H1 (cell line): ENCODE measurements at regions not wholly inside any gene's neighbourhood (a gene's known extent, or its start where the extent isn't known, plus 50 kb on each side); places are given as distances from the start of the nearest gene placed in this dataset.

Experiments
- CTCF ChIA-PET: fragments of 300-600 bp; sonication (Branson Sonifier 250); formaldehyde crosslinking; loops from one replicate; lab custom pipeline; 2021; ENCODE audit not compliant: partially characterized antibody; lab: Charles Lee
- POLR2A ChIA-PET: fragments of 300-600 bp; sonication (Branson Sonifier 250); formaldehyde crosslinking; loops from one replicate; lab custom pipeline; 2021; ENCODE audit warnings: inconsistent platforms; ENCODE audit not compliant: partially characterized antibody; lab: Charles Lee
- DNase-seq, 2 experiments: peaks; one replicate each; pipeline versions ENCODE4 v3.0.0 to v3.0.0-alpha.2; 2010 to 2022; ENCODE audit warnings: low spot score in 2 of 2, low read depth in 1 of 2, mixed read lengths in 1 of 2
- FAIRE-seq: peaks from 2 replicates; lab custom pipeline; 2011; peaks lifted over from hg19 to GRCh38; lab: Jason Lieb, UNC
- H2AFZ ChIP-seq: 2 replicates; pipeline ENCODE4 v1.8.1; 2012; ENCODE audit warnings: low read length, inconsistent platforms
- H2AK5ac ChIP-seq: 2 replicates; pipeline ENCODE4 v1.6.1; 2013; ENCODE audit warnings: low read depth, low read length
- H2BK120ac ChIP-seq: replicated peaks from 2 replicates; pipeline ENCODE3; 2013; ENCODE audit warnings: low read depth, low read length, inconsistent platforms
- H2BK12ac ChIP-seq: 2 replicates; pipeline ENCODE4 v1.6.1; 2013; ENCODE audit warnings: low read depth, low read length
- H2BK15ac ChIP-seq: 2 replicates; pipeline ENCODE4 v1.6.1; 2013; ENCODE audit warnings: low read length
- H2BK20ac ChIP-seq: 2 replicates; pipeline ENCODE4 v1.6.1; 2013; ENCODE audit warnings: low read length
- H2BK5ac ChIP-seq: 2 replicates; pipeline ENCODE4 v1.6.1; 2013; ENCODE audit warnings: low read depth, low read length
- H3K14ac ChIP-seq: 2 replicates; pipeline ENCODE4 v1.6.1; 2013; ENCODE audit warnings: inconsistent platforms; ENCODE audit not compliant: insufficient read length
- H3K18ac ChIP-seq: 2 replicates; pipeline ENCODE4 v1.6.1; 2013; ENCODE audit warnings: low read length; ENCODE audit errors: extremely low read depth
- H3K23ac ChIP-seq: 2 replicates; pipeline ENCODE4 v1.6.1; 2013; ENCODE audit warnings: inconsistent platforms; ENCODE audit not compliant: insufficient read length
- H3K23me2 ChIP-seq: 2 replicates; pipeline ENCODE4 v1.6.1; 2013; ENCODE audit warnings: low read depth, low read length
- H3K27ac ChIP-seq: 2 replicates; pipeline ENCODE4 v1.6.1; 2011; ENCODE audit warnings: low read depth, low read length, inconsistent platforms
- H3K27me3 ChIP-seq, 4 experiments: replicated peaks in 1 of 4; 1 replicate in 1 of 4; 2 replicates in 3 of 4; pipeline versions ENCODE4 v1.6.1 to v1.8.1; 2011 to 2013; ENCODE audit warnings: low read length in 3 of 4, mild to moderate bottlenecking in 3 of 4, inconsistent platforms in 2 of 4, mixed read lengths in 2 of 4, moderate library complexity in 1 of 4; ENCODE audit not compliant: control insufficient read depth in 3 of 4, insufficient read depth in 3 of 4; ENCODE audit errors: extremely low read depth in 1 of 4
- H3K36me3 ChIP-seq, 4 experiments: 2 replicates each; pipeline versions ENCODE4 v1.6.1 to v1.8.1; 2011 to 2013; ENCODE audit warnings: mild to moderate bottlenecking in 4 of 4, low read length in 3 of 4, moderate library complexity in 2 of 4, control low read depth in 1 of 4, inconsistent platforms in 1 of 4; ENCODE audit not compliant: insufficient read depth in 4 of 4, control insufficient read depth in 2 of 4
- H3K4ac ChIP-seq: replicated peaks from 2 replicates; pipeline ENCODE3; 2013; ENCODE audit warnings: low read length, low read depth, mixed read lengths, inconsistent platforms; ENCODE audit not compliant: insufficient read length
- H3K4me1 ChIP-seq, 4 experiments: replicated peaks in 1 of 4; 1 replicate in 1 of 4; 2 replicates in 3 of 4; pipeline versions ENCODE4 v1.6.1 to v1.8.1; 2011 to 2013; ENCODE audit warnings: low read length in 3 of 4, inconsistent platforms in 2 of 4, mixed read lengths in 1 of 4; ENCODE audit not compliant: insufficient read depth in 4 of 4, control insufficient read depth in 3 of 4
- H3K4me2 ChIP-seq, 2 experiments: 2 replicates each; pipeline versions ENCODE4 v1.6.1 to v1.8.1; 2011 to 2013; ENCODE audit warnings: low read depth in 2 of 2, low read length in 2 of 2, control low read depth in 1 of 2, inconsistent platforms in 1 of 2, mild to moderate bottlenecking in 1 of 2; ENCODE audit not compliant: insufficient read depth in 1 of 2
- H3K4me3 ChIP-seq, 4 experiments: fragments of 200-600, 300-600 bp in 1 of 4; sonication (generic), shearing (Covaris generic), sonication (Bioruptor Twin) in 1 of 4; 2 replicates each; pipeline versions ENCODE4 v1.5.1 to v1.8.1; 2011 to 2016; ENCODE audit warnings: low read length in 4 of 4, low read depth in 3 of 4, control low read depth in 2 of 4, inconsistent platforms in 2 of 4, mild to moderate bottlenecking in 2 of 4, mixed read lengths in 1 of 4, moderate library complexity in 1 of 4; ENCODE audit not compliant: insufficient read depth in 2 of 4; ENCODE audit errors: extremely low read depth in 1 of 4
- H3K56ac ChIP-seq: replicated peaks from 2 replicates; pipeline ENCODE3; 2013; ENCODE audit warnings: low read depth, mild to moderate bottlenecking, mixed read lengths, low read length, inconsistent platforms; ENCODE audit not compliant: insufficient read length
- H3K79me1 ChIP-seq: 2 replicates; pipeline ENCODE4 v1.6.1; 2013; ENCODE audit warnings: low read depth, low read length, control low read depth
- H3K79me2 ChIP-seq, 2 experiments: 2 replicates each; pipeline versions ENCODE4 v1.6.1 to v1.8.1; 2012 to 2013; ENCODE audit warnings: low read length in 2 of 2, mild to moderate bottlenecking in 2 of 2, inconsistent platforms in 1 of 2; ENCODE audit not compliant: insufficient read depth in 2 of 2, control insufficient read depth in 1 of 2
- H3K9ac ChIP-seq, 4 experiments: replicated peaks in 1 of 4; 1 replicate in 1 of 4; 2 replicates in 3 of 4; pipeline versions ENCODE4 v1.6.1 to v1.8.1; 2011 to 2013; ENCODE audit warnings: low read depth in 3 of 4, low read length in 3 of 4, control low read depth in 2 of 4, mild to moderate bottlenecking in 2 of 4, moderate library complexity in 2 of 4, inconsistent platforms in 1 of 4; ENCODE audit errors: extremely low read depth in 1 of 4
- H3K9me3 ChIP-seq, 2 experiments: 2 replicates each; pipeline versions ENCODE4 v1.6.1 to v1.8.1; 2012 to 2013; ENCODE audit warnings: mild to moderate bottlenecking in 2 of 2, moderate library complexity in 2 of 2, control low read depth in 1 of 2, inconsistent platforms in 1 of 2, low read depth in 1 of 2, low read length in 1 of 2, mixed read lengths in 1 of 2; ENCODE audit not compliant: insufficient read depth in 2 of 2
- H4K20me1 ChIP-seq, 2 experiments: replicated peaks in 1 of 2; 2 replicates each; pipeline versions ENCODE3 to v1.8.1; 2011 to 2013; ENCODE audit warnings: inconsistent platforms in 2 of 2, low read length in 2 of 2, mild to moderate bottlenecking in 1 of 2; ENCODE audit not compliant: insufficient read depth in 2 of 2, control insufficient read depth in 1 of 2
- H4K5ac ChIP-seq: 2 replicates; pipeline ENCODE4 v1.6.1; 2013; ENCODE audit warnings: low read length, low read depth, mixed read lengths, inconsistent platforms; ENCODE audit not compliant: insufficient read length
- H4K8ac ChIP-seq: 2 replicates; pipeline ENCODE4 v1.8.0; 2013; ENCODE audit warnings: mild to moderate bottlenecking, moderate library complexity, low read length, inconsistent platforms; ENCODE audit not compliant: insufficient read depth; ENCODE audit errors: extremely low read depth
- H4K91ac ChIP-seq: replicated peaks from 2 replicates; pipeline ENCODE3; 2013; ENCODE audit warnings: low read length, mixed read lengths, inconsistent platforms; ENCODE audit not compliant: insufficient read length
- BACH1 ChIP-seq: IDR thresholded peaks from 2 replicates; pipeline ENCODE4 v1.6.1; 2012; ENCODE audit warnings: low read length, improper control_type of control experiment
- CBX8 ChIP-seq: fragments of 300-800, 300-1000 bp; sonication (generic); IDR thresholded peaks from 2 replicates; pipeline ENCODE4 v1.7.1; 2016; ENCODE audit warnings: low read depth, low read length, borderline replicate concordance
- CTBP2 ChIP-seq: IDR thresholded peaks from 2 replicates; pipeline ENCODE4 v1.7.0; 2011; ENCODE audit warnings: borderline replicate concordance, mild to moderate bottlenecking, moderate library complexity, mixed read lengths, low read length; ENCODE audit not compliant: insufficient read depth, insufficient read length
- HDAC2 ChIP-seq, 2 experiments: fragments of 300-600 bp in 1 of 2; sonication (generic) in 1 of 2; IDR thresholded peaks; 2 replicates each; pipeline ENCODE4 v1.6.1; 2011 to 2012; ENCODE audit warnings: low read depth in 2 of 2, low read length in 2 of 2, mild to moderate bottlenecking in 2 of 2, moderate library complexity in 2 of 2, borderline replicate concordance in 1 of 2, inconsistent platforms in 1 of 2
- KDM4A ChIP-seq: IDR thresholded peaks from one replicate; pipeline ENCODE4 v1.7.1; 2012; ENCODE audit warnings: low read depth, mild to moderate bottlenecking, moderate library complexity, low read length, inconsistent platforms; ENCODE audit not compliant: severe bottlenecking
- MAFK ChIP-seq: IDR thresholded peaks from 2 replicates; pipeline ENCODE4 v1.6.1; 2012; ENCODE audit warnings: low read depth, mild to moderate bottlenecking, improper control_type of control experiment, low read length
- POLR2A ChIP-seq, 2 experiments: IDR thresholded peaks; 1 replicate in 1 of 2; 2 replicates in 1 of 2; pipeline ENCODE4 v1.6.1; 2011; ENCODE audit warnings: low read depth in 2 of 2, low read length in 2 of 2, mild to moderate bottlenecking in 2 of 2; ENCODE audit errors: control extremely low read depth in 1 of 2
- RNF2 ChIP-seq: fragments of 200-900, 300-1000 bp; sonication (generic); IDR thresholded peaks from 2 replicates; pipeline ENCODE4 v1.7.1; 2016; ENCODE audit warnings: borderline replicate concordance, low read depth, mild to moderate bottlenecking, antibody characterized with exemption, low read length; ENCODE audit not compliant: poor library complexity, severe bottlenecking; ENCODE audit errors: missing control alignments
- RXRA ChIP-seq: IDR thresholded peaks from 2 replicates; pipeline ENCODE4 v1.6.1; 2011; ENCODE audit warnings: low read depth, mild to moderate bottlenecking, low read length, moderate library complexity; ENCODE audit not compliant: insufficient read depth
- SP1 ChIP-seq: IDR thresholded peaks from 2 replicates; pipeline ENCODE4 v1.6.1; 2011; ENCODE audit warnings: low read depth, low read length
- SP2 ChIP-seq: IDR thresholded peaks from 2 replicates; pipeline ENCODE4 v1.6.1; 2012; ENCODE audit warnings: mild to moderate bottlenecking, low read length, inconsistent platforms
- SP4 ChIP-seq: IDR thresholded peaks from 2 replicates; pipeline ENCODE4 v1.6.1; 2012; ENCODE audit warnings: low read length, inconsistent platforms
- SUZ12 ChIP-seq: fragments of 200-600 bp; sonication (generic); IDR thresholded peaks from 2 replicates; pipeline ENCODE4 v1.6.1; 2012; ENCODE audit warnings: mild to moderate bottlenecking, inconsistent platforms, low read length, moderate library complexity, mixed read lengths
- YY1 ChIP-seq: IDR thresholded peaks from 2 replicates; pipeline ENCODE4 v1.6.1; 2011; ENCODE audit warnings: low read depth, mild to moderate bottlenecking, low read length
- WGBS, 2 experiments: shearing (Covaris generic) in 1 of 2; methylation state at CpG; one replicate each; pipeline versions ENCODE4 v1.1.6 to v1.1.7; 2013 to 2015; ENCODE audit warnings: low lambda C conversion rate in 2 of 2, mixed read lengths in 2 of 2, inconsistent platforms in 1 of 2, low coverage in 1 of 2, missing lambda C conversion rate in 1 of 2; ENCODE audit not compliant: insufficient replicate concordance in 2 of 2, insufficient coverage in 1 of 2, insufficient read length in 1 of 2; ENCODE audit errors: extremely low coverage in 1 of 2, missing lambda C conversion rate in 1 of 2; 5-methylcytosine and 5-hydroxymethylcytosine counted together

DNA sequence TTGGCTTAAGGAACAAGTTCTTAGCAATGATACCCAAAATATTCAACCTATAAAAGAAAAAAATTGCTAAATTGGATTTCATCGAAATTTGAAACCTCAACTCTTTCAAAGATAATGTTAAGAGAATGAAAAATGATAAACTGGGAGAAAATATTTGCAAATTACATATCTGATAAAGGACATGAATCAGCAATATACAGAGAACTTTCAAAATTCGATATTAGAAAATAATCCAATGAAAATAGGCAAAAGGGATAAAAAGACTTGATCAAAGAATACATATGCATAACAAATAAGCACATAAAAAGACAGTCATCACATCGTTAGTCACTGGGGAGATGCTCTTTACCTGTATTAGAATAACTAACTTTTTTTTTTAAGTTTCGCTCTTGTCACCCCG lies 73.0 kb upstream of the NEO1 start:
- Histone ChIP-seq H4K91ac (no peak overlapping the region), H3K23ac (no peak overlapping the region), H3K9ac (no peak overlapping the region), H3K4ac (no peak overlapping the region), H4K8ac (no peak overlapping the region), H2BK20ac (no peak overlapping the region), H3K56ac (no peak overlapping the region), H3K23me2 (no peaks in the 10 kb centered on the region), H3K4me1 (no peaks in the 10 kb centered on the region), H2BK12ac (no peak overlapping the region), H3K14ac (no peak overlapping the region), H2BK15ac (no peak overlapping the region), H3K4me3 (no peak overlapping the region), H3K27ac (no peak overlapping the region), H4K5ac (no peak overlapping the region), H3K36me3 (no peaks in the 10 kb centered on the region), H3K27me3 (no peaks in the 10 kb centered on the region), H3K79me2 (no peaks in the 10 kb centered on the region), H3K9me3 (no peaks in the 10 kb centered on the region), H3K4me2 (no peak overlapping the region), H2BK120ac (no peak overlapping the region), H2BK5ac (no peak overlapping the region), H2AK5ac (no peak overlapping the region), H3K79me1 (no peaks in the 10 kb centered on the region), H3K18ac (no peak overlapping the region), H2AFZ (no peak overlapping the region), H4K20me1 (no peaks in the 10 kb centered on the region)
- 79% methylated on average over 4 of the region's 5 CpGs; no CpG with 5 or more reads in 1 of the 2 experiments for WGBS, 2 experiments
- TF ChIP-seq SP2: no peak
- TF ChIP-seq SUZ12: no peak
- no peak for TF ChIP-seq SP1
- TF ChIP-seq YY1: no peak
- no peak for TF ChIP-seq SP4
- no peak for TF ChIP-seq CTBP2
- no peak for TF ChIP-seq CBX8
- TF ChIP-seq RXRA: no peak
- no peak for TF ChIP-seq KDM4A
- TF ChIP-seq BACH1: no peak
- TF ChIP-seq POLR2A (IDR thresholded peaks at IDR 0.05; ENCODE audit: control extremely low read depth in 1 of 2, low read depth in 2 of 2, low read length in 2 of 2): no peak
- no peak for TF ChIP-seq RNF2
- TF ChIP-seq HDAC2 (IDR thresholded peaks at IDR 0.05; ENCODE audit: borderline replicate concordance in 1 of 2, low read depth in 2 of 2, low read length in 2 of 2): no peak
- TF ChIP-seq MAFK: no peak
- FAIRE-seq (no peak), DNase-seq (no peak)
- ChIA-PET POLR2A (no interaction called here), CTCF (interaction anchor here (0.6 kb wide), 2 partner anchors 8 to 10 kb away, joined by 3 read pairs; no protein-coding TSS in a partner anchor)
